ENCODE measurements at regions not wholly inside any gene's neighbourhood (a gene's known extent, or its start where the extent isn't known, plus 50 kb on each side); places are given as distances from the start of the nearest gene placed in this dataset.

DNA sequence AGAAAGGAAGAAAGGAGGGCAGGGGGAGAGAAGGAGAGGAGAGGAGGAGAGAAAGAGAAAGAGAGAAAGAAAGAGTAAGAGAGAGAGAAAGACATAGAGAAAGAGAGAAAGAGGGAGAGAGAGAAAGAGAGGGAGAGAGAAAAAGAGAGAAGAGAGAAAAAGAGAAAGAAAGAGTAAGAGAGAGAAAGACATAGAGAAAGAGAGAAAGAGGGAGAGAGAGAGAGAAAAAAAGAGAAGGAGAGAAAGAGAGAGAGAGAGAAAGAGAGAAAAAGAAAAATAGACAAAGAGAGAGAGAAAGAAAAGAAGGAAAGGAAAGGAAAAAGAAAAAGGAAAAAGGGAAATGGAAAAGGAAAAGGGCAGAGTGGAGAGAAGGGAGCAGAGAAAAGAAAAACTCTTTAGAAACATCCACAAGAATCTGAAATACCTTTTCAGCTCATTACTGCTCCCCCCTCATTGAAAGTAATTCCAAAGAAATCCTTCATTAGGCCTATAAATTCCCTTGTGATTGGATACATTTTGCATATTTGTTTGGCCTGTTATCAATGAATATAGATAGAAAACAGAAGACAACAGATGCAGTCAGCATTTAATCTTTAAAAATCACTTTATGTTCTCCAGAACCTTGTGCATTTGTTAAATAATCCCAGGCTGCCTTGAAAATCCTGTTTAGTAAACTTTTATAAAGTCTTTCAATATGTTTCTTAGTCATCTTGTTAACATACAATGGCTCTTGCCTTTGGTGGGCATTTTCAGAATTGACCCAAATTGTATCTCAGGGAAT lies 411.5 kb downstream of the NFIB start:
- POLR2A ChIA-PET: no interaction called here
- Histone ChIP-seq H3K36me3 (ENCODE audit: control insufficient read depth in 2 of 2, extremely low read depth in 1 of 2, insufficient read depth in 2 of 2, low read length in 2 of 2) (no peaks in the 10 kb centered on the region), H3K9me1 (replicated peaks; ENCODE audit: control insufficient read depth, extremely low read depth, insufficient read depth, low read length) (no peaks in the 10 kb centered on the region), H3K4me2 (ENCODE audit: insufficient read depth, low read length) (no peak overlapping the region), H4K20me1 (replicated peaks; ENCODE audit: control insufficient read depth, extremely low read depth, insufficient read depth, low read length) (no peaks in the 10 kb centered on the region), H3K9me3 (replicated peaks; ENCODE audit: control insufficient read depth, insufficient read depth, low read length) (no peaks in the 10 kb centered on the region), H3K4me1 (ENCODE audit: control insufficient read depth, extremely low read depth, insufficient read depth, low read length) (peaks cover 13% of the 10 kb centered on the region), H3K4me3 (replicated peaks in 1 of 3; ENCODE audit: insufficient read depth in 1 of 3, low read depth in 1 of 3, low read length in 3 of 3) (no peak overlapping the region), H3K9ac (replicated peaks; ENCODE audit: extremely low read depth, insufficient read depth, low read length) (no peak overlapping the region), H2AFZ (ENCODE audit: low read depth, low read length) (no peak overlapping the region), H3K79me2 (ENCODE audit: control insufficient read depth, insufficient read depth, low read length) (no peaks in the 10 kb centered on the region), H3K27me3 (ENCODE audit: control insufficient read depth in 2 of 2, insufficient read depth in 2 of 2, low read length in 2 of 2) (no peaks in the 10 kb centered on the region), H3K27ac (ENCODE audit: insufficient read depth, low read depth, low read length) (no peak overlapping the region)
- CTCF ChIA-PET: no interaction called here
- dilution Hi-C loops (cut with MboI; ENCODE audit: extremely low pct_ligation_motif_present, low sequenced_read_pairs) (no loop called here), intact Hi-C loops (cut with micrococcal nuclease) (no loop called here)
- BruUV-seq (replicated peaks): no TSS peak
- TF ChIP-seq JUN (IDR thresholded peaks at IDR 0.05; ENCODE audit: borderline replicate concordance, insufficient read depth, insufficient read length, low read depth) (no peak), GATA2 (IDR thresholded peaks at IDR 0.05; ENCODE audit: insufficient read depth, insufficient read length, low read depth, low read length) (no peak), FOS (IDR thresholded peaks at IDR 0.05; ENCODE audit: borderline replicate concordance, insufficient read depth, low read length) (no peak), MYC (IDR thresholded peaks at IDR 0.05; ENCODE audit: low read depth, low read length) (no peak), POLR2AphosphoS5 (IDR thresholded peaks at IDR 0.05; ENCODE audit: insufficient read depth, low read depth, low read length) (no peak), POLR2A (IDR thresholded peaks at IDR 0.05; ENCODE audit: low read depth, low read length) (no peak), EZH2 (IDR thresholded peaks at IDR 0.05; ENCODE audit: borderline replicate concordance, low read depth, low read length, severe bottlenecking) (no peak)
- TF ChIP-seq, protein P1, sequence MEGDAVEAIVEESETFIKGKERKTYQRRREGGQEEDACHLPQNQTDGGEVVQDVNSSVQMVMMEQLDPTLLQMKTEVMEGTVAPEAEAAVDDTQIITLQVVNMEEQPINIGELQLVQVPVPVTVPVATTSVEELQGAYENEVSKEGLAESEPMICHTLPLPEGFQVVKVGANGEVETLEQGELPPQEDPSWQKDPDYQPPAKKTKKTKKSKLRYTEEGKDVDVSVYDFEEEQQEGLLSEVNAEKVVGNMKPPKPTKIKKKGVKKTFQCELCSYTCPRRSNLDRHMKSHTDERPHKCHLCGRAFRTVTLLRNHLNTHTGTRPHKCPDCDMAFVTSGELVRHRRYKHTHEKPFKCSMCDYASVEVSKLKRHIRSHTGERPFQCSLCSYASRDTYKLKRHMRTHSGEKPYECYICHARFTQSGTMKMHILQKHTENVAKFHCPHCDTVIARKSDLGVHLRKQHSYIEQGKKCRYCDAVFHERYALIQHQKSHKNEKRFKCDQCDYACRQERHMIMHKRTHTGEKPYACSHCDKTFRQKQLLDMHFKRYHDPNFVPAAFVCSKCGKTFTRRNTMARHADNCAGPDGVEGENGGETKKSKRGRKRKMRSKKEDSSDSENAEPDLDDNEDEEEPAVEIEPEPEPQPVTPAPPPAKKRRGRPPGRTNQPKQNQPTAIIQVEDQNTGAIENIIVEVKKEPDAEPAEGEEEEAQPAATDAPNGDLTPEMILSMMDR (IDR thresholded peaks at IDR 0.05; ENCODE audit: extremely low read depth in 1 of 2, insufficient read depth in 1 of 2, low read depth in 1 of 2, low read length in 2 of 2): no peak
- TF ChIP-seq, protein P2, sequence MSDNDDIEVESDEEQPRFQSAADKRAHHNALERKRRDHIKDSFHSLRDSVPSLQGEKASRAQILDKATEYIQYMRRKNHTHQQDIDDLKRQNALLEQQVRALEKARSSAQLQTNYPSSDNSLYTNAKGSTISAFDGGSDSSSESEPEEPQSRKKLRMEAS (IDR thresholded peaks at IDR 0.05; ENCODE audit: insufficient read depth, insufficient read length): no peak
- no peak for DNase-seq (ENCODE audit: low read depth, low spot score)
- FAIRE-seq: no peak

Measured in endothelial cell of umbilical vein (primary cell).